Spleen (tissue), 11 donors: ENCODE measurements at regions not wholly inside any gene's neighbourhood (a gene's known extent, or its start where the extent isn't known, plus 50 kb on each side); places are given as distances from the start of the nearest gene placed in this dataset.

Source experiments
- DNase-seq: peaks from one replicate; pipeline ENCODE4 v3.0.0-alpha.2; 2020
- H3K27ac ChIP-seq, 8 donors: fragments of 200-600 bp; sonication (generic) in 7 of 8; 1 replicate in 4 of 8; 2 replicates in 4 of 8; pipeline versions ENCODE4 v1.5.0 to v1.8.0; 2016 to 2021; ENCODE audit warnings: inconsistent platforms in 4 of 8, mild to moderate bottlenecking in 4 of 8, moderate library complexity in 1 of 8
- H3K27me3 ChIP-seq, 7 donors: fragments of 200-600 bp; sonication (generic) in 6 of 7; replicated peaks in 1 of 7; 1 replicate in 4 of 7; 2 replicates in 3 of 7; pipeline versions ENCODE4 v1.5.0 to v1.8.0; 2016 to 2021; ENCODE audit warnings: inconsistent platforms in 3 of 7, mild to moderate bottlenecking in 1 of 7
- H3K36me3 ChIP-seq, 6 donors: fragments of 200-600 bp; sonication (generic) in 5 of 6; 1 replicate in 4 of 6; 2 replicates in 2 of 6; pipeline versions ENCODE4 v1.5.0 to v1.8.0; 2016 to 2021; ENCODE audit warnings: inconsistent platforms in 2 of 6
- H3K4me1 ChIP-seq, 6 donors: fragments of 200-600 bp; sonication (generic) in 5 of 6; 1 replicate in 3 of 6; 2 replicates in 3 of 6; pipeline versions ENCODE4 v1.5.0 to v1.8.0; 2016 to 2021; ENCODE audit warnings: inconsistent platforms in 3 of 6
- H3K4me3 ChIP-seq, 8 donors: fragments of 200-600 bp; sonication (generic) in 7 of 8; 1 replicate in 4 of 8; 2 replicates in 4 of 8; pipeline versions ENCODE4 v1.5.0 to v1.8.0; 2016 to 2021; ENCODE audit warnings: inconsistent platforms in 4 of 8, mild to moderate bottlenecking in 4 of 8, moderate library complexity in 2 of 8
- H3K9me3 ChIP-seq, 8 donors: fragments of 200-600 bp; sonication (generic) in 7 of 8; 1 replicate in 4 of 8; 2 replicates in 4 of 8; pipeline versions ENCODE4 v1.5.0 to v1.8.0; 2016 to 2021; ENCODE audit warnings: inconsistent platforms in 4 of 8
- CTCF ChIP-seq, 11 experiments: fragments of 200-600 bp in 7 of 11; fragments of 450-650 bp in 4 of 11; sonication (generic) in 4 of 11; IDR thresholded peaks in 8 of 11; conservative IDR thresholded peaks in 3 of 11; 1 replicate in 7 of 11; 2 replicates in 4 of 11; pipeline versions ENCODE4 v1.4.0 to v1.8.0; 2016 to 2021; ENCODE audit warnings: antibody characterized with exemption in 11 of 11, inconsistent platforms in 4 of 11, mild to moderate bottlenecking in 1 of 11
- POLR2A ChIP-seq, 3 donors: fragments of 450-650 bp; IDR thresholded peaks; one replicate each; pipeline ENCODE4 v1.5.1; 2017; ENCODE audit warnings: antibody characterized with exemption in 3 of 3, mild to moderate bottlenecking in 1 of 3
- POLR2AphosphoS5 ChIP-seq, 3 donors: sonication (generic); formaldehyde crosslinking; IDR thresholded peaks; one replicate each; pipeline ENCODE4 v1.5.1; 2017; ENCODE audit warnings: antibody characterized with exemption in 3 of 3
- WGBS, 5 donors: extraction: QIAGEN DNeasy Blood & Tissue Kit in 3 of 5; methylation state at CpG; one replicate each; pipeline versions ENCODE4 v1.1.5 to v1.1.7; 2013 to 2018; 5-methylcytosine and 5-hydroxymethylcytosine counted together
- intact Hi-C: fragments of 100-400 bp; cut with DNase I; formaldehyde crosslinking; loops from one replicate; pipeline ENCODE4 v1.15.0; 2023; ENCODE audit warnings: low total_unique reads
- donor health status: healthy with polysubstance abuse.
- donor health status: DM: no; HTN: no; CAD: no; lungs with moderate emphysema.
- donor health status: DM: no; HTN: no; CAD: no.
- donor health status: Bipolar disorder and iron deficiency.
- donor health status: healthy.
- donor health status: DM: no; HTN: no; CAD: no.
- donor health status: DM: yes; HTN: yes; CAD: no.

- TF ChIP-seq POLR2A (IDR thresholded peaks at IDR 0.05): no peak
- no peak for TF ChIP-seq POLR2AphosphoS5 (IDR thresholded peaks at IDR 0.05)
- no peak for TF ChIP-seq CTCF (IDR thresholded peaks at IDR 0.05 in 8 of 11, conservative IDR thresholded peaks at IDR 0.05 in 3 of 11)
- Histone ChIP-seq H3K9me3 (peaks cover 0 to 21% (median under 1%) of the 10 kb centered on the region in 8 donors), H3K4me1 (no peaks in the 10 kb centered on the region), H3K36me3 (no peaks in the 10 kb centered on the region), H3K27ac (no peak overlapping the region), H3K27me3 (no peaks in the 10 kb centered on the region), H3K4me3 (no peak overlapping the region)
- 74 to 95% (median 84%) methylated on average over 2 of the region's 2 CpGs for WGBS, 5 donors
- intact Hi-C loops: no loop called here
- DNase-seq: no peak
Observed at GRCh38 chr3:8371085-8371551, 130.5 kb upstream of the LMCD1 start.

- H3K27ac ChIP-seq: no peak overlapping the region
- no peak for DNase-seq
- no peaks in the 10 kb centered on the region for H3K27me3 ChIP-seq
- no peak overlapping the region for H3K4me3 ChIP-seq
- TF ChIP-seq CTCF (IDR thresholded peaks at IDR 0.05 in 8 of 11, conservative IDR thresholded peaks at IDR 0.05 in 3 of 11): no peak
- TF ChIP-seq POLR2A (IDR thresholded peaks at IDR 0.05): no peak
- TF ChIP-seq POLR2AphosphoS5 (IDR thresholded peaks at IDR 0.05): no peak
- 52 to 76% (median 65%) methylated on average over 7 of the region's 7 CpGs for WGBS, 5 donors
- H3K9me3 ChIP-seq: peaks cover 0 to 29% (median 6%) of the 10 kb centered on the region in 8 donors
- intact Hi-C loops: no loop called here
- no peaks in the 10 kb centered on the region for H3K4me1 ChIP-seq
- H3K36me3 ChIP-seq: no peaks in the 10 kb centered on the region
Observed at GRCh38 chr3:8371960-8372463, 129.6 kb upstream of the LMCD1 start.

DNA sequence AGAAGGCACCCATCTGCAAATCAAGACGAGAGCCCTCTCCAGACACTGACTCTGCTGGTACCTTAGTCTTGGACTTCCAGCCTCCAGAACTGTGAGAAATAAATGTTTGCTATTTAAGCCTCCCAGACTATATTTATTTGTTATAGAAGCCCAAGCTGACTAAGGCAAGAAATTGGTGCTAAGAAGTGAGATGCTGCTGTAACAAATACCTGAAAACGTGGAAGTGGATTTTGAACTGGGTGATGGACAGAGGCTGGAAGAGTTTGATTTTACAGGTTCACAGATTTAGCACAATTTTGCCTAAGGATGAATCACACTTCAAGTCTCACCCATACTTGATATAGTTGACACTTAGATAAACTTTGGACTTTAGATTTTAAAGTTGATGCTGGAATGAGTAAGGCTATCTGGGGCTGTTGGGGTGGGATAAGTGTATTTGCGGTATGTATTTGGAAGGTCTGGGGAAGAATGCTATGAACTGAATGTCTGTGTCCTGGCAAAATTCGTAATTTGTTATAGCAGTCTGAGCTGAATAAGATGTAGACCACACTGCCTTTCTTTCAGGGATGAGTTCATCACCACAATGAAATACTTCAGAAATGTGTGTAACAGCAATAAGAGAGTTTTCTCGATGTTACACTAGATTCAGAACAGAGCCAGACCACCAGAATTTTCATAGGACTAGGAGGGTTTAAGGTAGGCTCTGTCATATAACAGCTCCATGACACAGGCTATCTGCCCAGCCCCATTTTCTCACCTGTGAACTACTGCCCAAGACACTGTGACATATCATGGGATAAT, 120.5 kb upstream of the LMCD1 start:
- Histone ChIP-seq H3K9me3 (peaks cover 0 to 13% (median 6%) of the 10 kb centered on the region in 8 donors), H3K27me3 (no peaks in the 10 kb centered on the region), H3K4me3 (no peak overlapping the region), H3K27ac (no peak overlapping the region), H3K4me1 (no peaks in the 10 kb centered on the region), H3K36me3 (no peaks in the 10 kb centered on the region)
- no peak for TF ChIP-seq POLR2A (IDR thresholded peaks at IDR 0.05)
- TF ChIP-seq POLR2AphosphoS5 (IDR thresholded peaks at IDR 0.05): no peak
- TF ChIP-seq CTCF (IDR thresholded peaks at IDR 0.05 in 8 of 11, conservative IDR thresholded peaks at IDR 0.05 in 3 of 11): no peak
- intact Hi-C loops: no loop called here
- WGBS, 5 donors: 73 to 86% (median 80%) methylated on average over 5 of the region's 5 CpGs
- no peak for DNase-seq

GRCh38 chr3:8385848-8386620, 115.6 kb upstream of the LMCD1 start:
- no peak for TF ChIP-seq CTCF (IDR thresholded peaks at IDR 0.05 in 8 of 11, conservative IDR thresholded peaks at IDR 0.05 in 3 of 11)
- Histone ChIP-seq H3K4me3 (no peak overlapping the region), H3K9me3 (no peaks in the 10 kb centered on the region), H3K36me3 (no peaks in the 10 kb centered on the region), H3K27ac (no peak overlapping the region), H3K27me3 (no peaks in the 10 kb centered on the region), H3K4me1 (no peaks in the 10 kb centered on the region)
- no peak for DNase-seq
- intact Hi-C loops: no loop called here
- WGBS, 5 donors: 91 to 95% (median 93%) methylated on average over 4 of the region's 4 CpGs
